ENCODE measurements at regions not wholly inside any gene's neighbourhood (a gene's known extent, or its start where the extent isn't known, plus 50 kb on each side); places are given as distances from the start of the nearest gene placed in this dataset.

- Histone ChIP-seq H3K9ac (replicated peaks in 1 of 4; ENCODE audit: extremely low read depth in 1 of 4, low read depth in 3 of 4, low read length in 3 of 4) (no peak overlapping the region), H3K4me1 (replicated peaks in 1 of 4; ENCODE audit: control insufficient read depth in 3 of 4, insufficient read depth in 4 of 4, low read length in 3 of 4) (peaks cover 0 to 7% (median 3%) of the 10 kb centered on the region in 4 experiments; a peak in 4 of 7 replicates), H3K4me2 (ENCODE audit: insufficient read depth in 1 of 2, low read depth in 2 of 2, low read length in 2 of 2) (no peak overlapping the region), H3K79me1 (ENCODE audit: low read depth, low read length) (no peaks in the 10 kb centered on the region), H2BK5ac (ENCODE audit: low read depth, low read length) (no peak overlapping the region), H3K23ac (ENCODE audit: insufficient read length) (no peak overlapping the region), H4K91ac (replicated peaks; ENCODE audit: insufficient read length, low read length) (no peak overlapping the region), H2AFZ (ENCODE audit: low read length) (no peak overlapping the region), H2BK12ac (ENCODE audit: low read depth, low read length) (no peak overlapping the region), H2BK20ac (ENCODE audit: low read length) (no peak overlapping the region), H3K4me3 (ENCODE audit: extremely low read depth in 1 of 4, insufficient read depth in 2 of 4, low read depth in 3 of 4, low read length in 4 of 4) (no peak overlapping the region), H3K18ac (ENCODE audit: extremely low read depth, low read length) (no peak overlapping the region), H3K23me2 (ENCODE audit: low read depth, low read length) (peaks cover 7% of the 10 kb centered on the region; the same call in 1 of the 2 replicates), H3K36me3 (ENCODE audit: control insufficient read depth in 2 of 4, insufficient read depth in 4 of 4, low read length in 3 of 4) (no peaks in the 10 kb centered on the region), H3K9me3 (ENCODE audit: insufficient read depth in 2 of 2, low read depth in 1 of 2, low read length in 1 of 2) (no peaks in the 10 kb centered on the region), H3K27me3 (replicated peaks in 1 of 4; ENCODE audit: control insufficient read depth in 3 of 4, extremely low read depth in 1 of 4, insufficient read depth in 3 of 4, low read length in 3 of 4) (no peaks in the 10 kb centered on the region; a peak in 1 of 7 replicates), H3K4ac (replicated peaks; ENCODE audit: insufficient read length, low read depth, low read length) (no peak overlapping the region), H3K14ac (ENCODE audit: insufficient read length) (no peak overlapping the region), H2BK120ac (replicated peaks; ENCODE audit: low read depth, low read length) (no peak overlapping the region), H2AK5ac (ENCODE audit: low read depth, low read length) (no peak overlapping the region), H4K8ac (ENCODE audit: extremely low read depth, insufficient read depth, low read length) (no peak overlapping the region), H3K79me2 (ENCODE audit: control insufficient read depth in 1 of 2, insufficient read depth in 2 of 2, low read length in 2 of 2) (no peaks in the 10 kb centered on the region), H4K5ac (ENCODE audit: insufficient read length, low read depth, low read length) (no peak overlapping the region), H2BK15ac (ENCODE audit: low read length) (no peak overlapping the region), H3K56ac (replicated peaks; ENCODE audit: insufficient read length, low read depth, low read length) (no peak overlapping the region), H3K27ac (ENCODE audit: low read depth, low read length) (no peak overlapping the region), H4K20me1 (replicated peaks in 1 of 2; ENCODE audit: control insufficient read depth in 1 of 2, insufficient read depth in 2 of 2, low read length in 2 of 2) (no peaks in the 10 kb centered on the region)
- ChIA-PET POLR2A (ENCODE audit: partially characterized antibody) (no interaction called here), CTCF (ENCODE audit: partially characterized antibody) (interaction anchor here (1.1 to 1.5 kb wide), 2 partner anchors 9 to 75 kb away, joined by 3 to 5 read pairs; no protein-coding TSS in a partner anchor)
- DNase-seq (ENCODE audit: low read depth in 1 of 2, low spot score in 2 of 2) (no peak), FAIRE-seq (no peak)
- 93% methylated on average over 2 of the region's 2 CpGs; no CpG with 5 or more reads in 1 of the 2 experiments for WGBS, 2 experiments (ENCODE audit: extremely low coverage in 1 of 2, insufficient coverage in 1 of 2, insufficient read length in 1 of 2, insufficient replicate concordance in 2 of 2, low coverage in 1 of 2, low lambda C conversion rate in 2 of 2, missing lambda C conversion rate in 1 of 2)
- TF ChIP-seq BRCA1 (IDR thresholded peaks at IDR 0.05; ENCODE audit: low read depth, low read length) (no peak), SRF (IDR thresholded peaks at IDR 0.05; ENCODE audit: low read depth, low read length) (no peak), RXRA (IDR thresholded peaks at IDR 0.05; ENCODE audit: insufficient read depth, low read depth, low read length) (no peak), TAF1 (IDR thresholded peaks at IDR 0.05; ENCODE audit: low read depth, low read length) (no peak), RNF2 (IDR thresholded peaks at IDR 0.05; ENCODE audit: borderline replicate concordance, low read depth, low read length, missing control alignments, poor library complexity, severe bottlenecking) (no peak), SAP30 (IDR thresholded peaks at IDR 0.05; ENCODE audit: insufficient read depth, insufficient replicate concordance, low read length) (no peak), MAFK (IDR thresholded peaks at IDR 0.05; ENCODE audit: low read depth, low read length) (no peak), ATF2 (IDR thresholded peaks at IDR 0.05; ENCODE audit: low read length) (no peak), JUN (IDR thresholded peaks at IDR 0.05; ENCODE audit: low read depth, low read length) (no peak)
Measured at GRCh38 chr1:101314244-101314643, 77.4 kb downstream of the S1PR1 start.
